GM18498 (cell line): ENCODE measurements at regions not wholly inside any gene's neighbourhood (a gene's known extent, or its start where the extent isn't known, plus 50 kb on each side); places are given as distances from the start of the nearest gene placed in this dataset.

Experiments used
- ATAC-seq: cut with Tn5 transposase; IDR thresholded peaks from one replicate; pipeline ENCODE4 v1.9.1; 2021; ENCODE audit warnings: mild to moderate bottlenecking, moderate library complexity; ENCODE audit not compliant: unreplicated experiment

- no peak for ATAC-seq
These were observed 137.9 kb downstream of the BACH1 start for GRCh38 chr21:29436650-29437049.

- no peak for ATAC-seq
These were observed 142.9 kb downstream of the BACH1 start for GRCh38 chr21:29441651-29442050.

GRCh38 chr21:29443411-29444010, 144.8 kb downstream of the BACH1 start:
- no peak for ATAC-seq

DNA sequence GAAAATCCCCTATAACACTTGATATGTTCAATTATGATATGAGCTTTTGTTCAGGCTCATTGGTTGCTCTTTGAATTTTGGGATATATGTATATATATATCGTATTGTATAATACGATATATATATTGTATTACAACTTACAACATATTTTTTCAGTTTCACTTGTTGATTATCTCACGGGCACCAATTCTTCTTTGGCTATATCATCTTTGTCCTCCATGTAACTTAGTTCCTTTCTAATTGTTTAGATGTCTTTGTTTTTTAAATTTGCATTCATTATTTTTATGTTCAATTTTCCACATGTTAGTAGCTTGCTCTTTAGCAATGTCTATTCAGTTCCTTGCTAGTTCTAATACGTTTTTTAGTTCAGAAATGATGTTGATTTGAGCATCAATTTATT, 150.0 kb downstream of the BACH1 start:
- no peak for ATAC-seq

- no peak for ATAC-seq
These were observed 150.7 kb downstream of the BACH1 start for GRCh38 chr21:29449306-29449950.

GRCh38 chr21:29450058-29450457, 151.3 kb downstream of the BACH1 start:
- no peak for ATAC-seq

GRCh38 chr21:29453511-29453910, 154.8 kb downstream of the BACH1 start:
- no peak for ATAC-seq

DNA sequence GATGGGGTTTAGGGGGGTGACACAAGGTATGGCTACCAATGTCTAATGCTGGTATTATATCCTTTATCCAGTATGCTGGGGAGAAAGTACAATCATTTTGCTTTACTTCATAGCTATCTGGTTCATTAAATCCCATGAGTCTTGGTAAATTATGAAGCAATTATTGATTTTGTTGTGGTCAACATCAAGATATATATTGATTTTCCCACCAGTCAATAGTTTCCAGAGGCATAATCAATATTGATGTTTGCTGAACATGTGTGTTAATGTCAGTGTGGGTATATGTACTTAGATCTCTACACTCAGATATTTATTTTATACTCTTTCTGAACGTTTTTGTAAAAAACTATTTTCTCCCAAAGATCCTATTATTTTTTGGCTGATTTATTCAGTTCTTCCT, 155.5 kb downstream of the BACH1 start:
- ATAC-seq, result no peak

- no peak for ATAC-seq
These were observed 163.8 kb downstream of the BACH1 start for GRCh38 chr21:29462479-29462878.

GRCh38 chr21:29465546-29465945, 166.8 kb downstream of the BACH1 start:
- ATAC-seq, result no peak

DNA sequence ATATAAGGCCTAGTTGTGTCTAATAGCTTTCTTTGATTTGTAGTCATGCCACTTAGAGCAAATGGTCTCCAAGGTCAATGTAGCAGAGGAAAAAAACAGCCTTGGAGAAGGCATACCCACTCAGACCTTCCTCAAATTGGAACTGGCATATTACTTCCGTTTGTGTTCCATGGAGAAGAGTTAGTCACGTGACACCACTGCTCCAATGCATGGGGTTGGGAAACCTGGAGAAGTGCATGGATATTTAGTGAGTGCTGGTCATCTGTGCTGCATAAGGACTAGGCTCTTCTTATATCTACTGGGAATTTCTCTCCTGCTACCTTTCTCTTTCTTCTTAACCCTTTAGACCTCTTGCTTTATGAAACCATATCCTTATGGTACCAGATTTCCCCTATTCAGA, 167.8 kb downstream of the BACH1 start:
- ATAC-seq, result no peak

DNA sequence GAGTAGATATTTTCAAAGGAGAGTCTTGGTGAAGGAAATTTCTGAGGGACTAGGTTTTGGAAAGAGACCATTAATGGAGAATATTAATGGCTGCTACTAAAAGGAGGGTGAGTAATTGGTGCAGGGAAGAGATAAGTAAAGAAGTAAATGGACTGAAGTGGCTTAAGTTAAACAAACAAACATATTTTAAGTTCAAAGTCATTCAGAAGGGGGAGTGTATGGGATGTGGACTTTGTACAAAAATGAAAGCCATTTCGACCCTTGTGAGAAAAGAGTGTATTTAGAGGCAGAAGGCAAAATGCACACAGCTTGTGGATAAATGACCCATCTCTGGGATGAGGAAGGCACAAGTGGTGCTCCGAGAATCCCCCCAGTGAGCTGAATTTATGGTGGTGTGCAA, 171.7 kb downstream of the BACH1 start:
- ATAC-seq, result no peak

- no peak for ATAC-seq
These were observed 175.1 kb downstream of the BACH1 start for GRCh38 chr21:29473808-29474207.

- ATAC-seq, result no peak
These were observed 176.6 kb downstream of the BACH1 start for GRCh38 chr21:29475329-29475728.

- ATAC-seq, result no peak
These were observed 178.6 kb downstream of the BACH1 start for GRCh38 chr21:29477347-29477746.

DNA sequence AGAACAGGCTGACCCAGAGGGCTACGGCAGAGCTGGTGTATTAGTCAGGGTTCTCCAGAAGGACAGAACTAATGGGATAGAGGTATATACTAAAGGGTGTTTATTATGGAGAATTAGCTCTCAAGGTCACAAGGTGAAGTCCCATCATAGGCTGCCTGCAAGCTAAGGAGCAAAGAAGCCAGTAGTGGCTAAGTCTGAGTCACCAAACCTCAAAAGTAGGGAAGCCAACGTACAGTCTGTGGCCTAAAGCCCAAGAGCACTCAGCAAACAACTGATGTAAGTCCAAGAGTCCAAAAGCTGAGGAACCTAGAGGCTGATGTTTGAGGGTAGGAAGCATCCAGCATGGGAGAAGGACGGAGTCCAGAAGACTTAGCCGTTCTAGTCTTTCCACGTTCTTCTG, 179.2 kb downstream of the BACH1 start:
- no peak for ATAC-seq

DNA sequence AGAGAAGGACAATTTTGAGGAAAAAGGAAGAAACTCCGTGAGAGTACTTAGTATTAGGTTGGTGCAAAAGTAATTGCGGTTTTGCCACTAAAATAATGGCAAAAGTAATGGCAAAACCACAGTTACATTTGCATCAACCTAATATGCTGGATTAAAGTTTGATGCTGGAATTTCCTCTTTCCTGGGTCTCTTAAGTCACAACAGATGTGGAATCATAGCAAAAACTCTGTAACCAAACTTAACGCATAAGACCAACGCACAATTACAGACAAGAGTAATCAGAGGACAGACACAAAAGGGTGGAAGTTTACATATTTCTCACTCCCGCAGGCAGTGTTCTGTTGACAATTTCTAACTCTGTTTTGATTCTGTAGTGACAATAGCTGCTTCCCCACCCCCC, 182.4 kb downstream of the BACH1 start:
- ATAC-seq, result no peak

- no peak for ATAC-seq
These were observed 182.9 kb downstream of the BACH1 start for GRCh38 chr21:29481641-29482040.

DNA sequence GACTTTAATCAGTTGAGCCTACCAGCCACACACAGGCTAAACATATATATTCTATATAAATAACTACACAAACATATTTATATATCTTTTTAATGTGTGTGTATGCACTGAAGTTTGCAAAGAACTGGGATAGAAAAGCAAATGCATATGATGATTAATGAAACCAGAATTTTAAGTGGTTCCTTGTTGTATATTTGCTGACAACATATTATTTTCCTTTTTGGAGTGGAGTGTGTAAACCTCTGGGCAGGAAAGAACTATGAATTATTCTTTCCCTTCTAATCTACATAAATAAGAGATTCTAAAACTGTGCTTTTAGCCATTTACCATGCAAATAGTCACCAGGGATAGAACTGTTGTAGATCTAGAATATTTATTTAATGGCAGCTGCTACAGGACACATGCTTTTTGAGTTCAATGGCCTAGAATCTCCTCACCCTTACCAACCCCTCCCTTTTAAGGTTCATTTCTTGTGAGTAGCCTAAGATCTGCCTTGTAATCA, 187.6 kb downstream of the BACH1 start:
- no peak for ATAC-seq
